Urothelium cell line (cell line): ENCODE measurements at regions not wholly inside any gene's neighbourhood (a gene's known extent, or its start where the extent isn't known, plus 50 kb on each side); places are given as distances from the start of the nearest gene placed in this dataset.
"Not testable (repeated sequence)": the region's sequence is repeated elsewhere in the genome, so short reads cannot be mapped to it uniquely, and the experiment has no call there.

ENCODE experiments used
- DNase-seq: peaks from one replicate; pipeline ENCODE4 v3.0.0; 2011; ENCODE audit warnings: low spot score, mixed read lengths
- FAIRE-seq: peaks from 2 replicates; lab custom pipeline; 2011; peaks lifted over from hg19 to GRCh38; lab: Jason Lieb, UNC

DNA sequence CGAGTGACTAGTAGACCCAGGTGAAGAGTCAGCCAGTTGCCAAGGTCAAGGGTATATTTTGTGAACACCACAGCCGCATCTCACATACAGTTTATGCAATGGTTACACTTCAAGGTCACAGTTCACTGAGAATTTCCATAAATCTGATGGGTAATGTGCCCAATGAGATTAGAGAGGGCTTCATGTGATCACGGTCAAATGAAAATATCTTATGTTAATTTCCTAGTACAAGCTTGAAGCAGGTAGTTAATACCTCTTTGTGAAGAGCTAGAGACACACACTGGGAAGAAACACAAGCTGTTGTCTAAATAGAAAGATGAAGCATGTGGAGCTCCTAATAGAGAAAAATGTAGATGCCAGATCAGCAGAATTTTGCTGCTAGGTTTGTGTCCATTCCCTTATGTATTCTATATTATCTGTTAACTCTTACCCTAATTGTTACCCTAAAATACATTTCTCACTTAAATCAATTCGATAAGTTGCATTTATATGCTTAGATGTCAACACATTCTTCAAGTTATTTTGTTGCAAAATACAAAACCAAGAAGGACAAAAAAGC lies 136.0 kb downstream of the NR2F2 start:
- FAIRE-seq: no peak
- DNase-seq: no peak

GRCh38 chr15:96468036-96468435 lies 137.5 kb downstream of the NR2F2 start:
- no peak for FAIRE-seq

GRCh38 chr15:96470681-96471310 lies 140.3 kb downstream of the NR2F2 start:
- DNase-seq: no peak
- FAIRE-seq: no peak

More at GRCh38 chr15:96468036-96468435, 137.5 kb downstream of the NR2F2 start:
- no peak for DNase-seq

GRCh38 chr15:96472681-96473080 lies 142.2 kb downstream of the NR2F2 start:
- DNase-seq (no peak), FAIRE-seq (no peak)

DNA sequence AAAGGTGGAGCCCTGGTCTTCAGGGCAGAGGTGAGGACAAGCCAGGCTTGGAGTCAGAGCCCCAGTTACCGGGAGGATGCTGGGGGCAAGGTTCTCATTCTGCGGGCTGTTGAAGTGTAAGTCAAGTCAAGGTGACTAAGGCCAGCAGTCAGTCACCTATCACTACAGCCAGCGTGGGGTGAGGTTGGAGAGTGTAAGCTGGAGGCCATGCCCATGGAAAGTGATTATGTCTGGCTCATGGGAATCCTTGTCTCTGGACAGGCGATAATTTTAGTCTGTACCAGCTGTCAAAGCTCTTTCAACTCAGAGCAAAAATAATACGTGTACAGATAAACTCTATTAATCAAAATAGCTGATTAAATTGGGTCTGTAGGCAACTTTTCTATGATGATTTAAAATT lies 143.1 kb downstream of the NR2F2 start:
- FAIRE-seq (no peak), DNase-seq (no peak)

GRCh38 chr15:96474231-96474664 lies 143.7 kb downstream of the NR2F2 start:
- no peak for DNase-seq
- FAIRE-seq: no peak

GRCh38 chr15:96477227-96477626 lies 146.7 kb downstream of the NR2F2 start:
- no peak for FAIRE-seq
- DNase-seq: no peak

DNA sequence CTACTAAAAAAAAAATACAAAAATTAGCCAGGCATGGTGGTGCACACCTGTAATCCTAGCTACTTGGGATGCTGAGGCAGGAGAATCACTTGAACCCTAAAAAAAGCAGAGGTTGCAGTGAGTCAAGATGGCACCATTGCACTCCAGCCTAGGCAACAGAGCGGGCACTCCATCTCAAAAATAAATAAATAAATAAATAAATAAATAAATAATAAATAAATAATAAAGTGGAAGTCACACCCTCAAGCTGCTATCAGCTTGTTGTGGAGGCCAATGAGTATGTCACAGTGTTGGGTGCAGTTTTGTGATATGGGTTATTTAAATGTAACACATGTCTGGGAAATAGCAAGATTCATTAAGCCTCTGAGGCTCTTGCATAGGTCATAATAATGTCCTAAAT lies 153.9 kb downstream of the NR2F2 start:
- not testable (repeated sequence) for DNase-seq, FAIRE-seq

DNA sequence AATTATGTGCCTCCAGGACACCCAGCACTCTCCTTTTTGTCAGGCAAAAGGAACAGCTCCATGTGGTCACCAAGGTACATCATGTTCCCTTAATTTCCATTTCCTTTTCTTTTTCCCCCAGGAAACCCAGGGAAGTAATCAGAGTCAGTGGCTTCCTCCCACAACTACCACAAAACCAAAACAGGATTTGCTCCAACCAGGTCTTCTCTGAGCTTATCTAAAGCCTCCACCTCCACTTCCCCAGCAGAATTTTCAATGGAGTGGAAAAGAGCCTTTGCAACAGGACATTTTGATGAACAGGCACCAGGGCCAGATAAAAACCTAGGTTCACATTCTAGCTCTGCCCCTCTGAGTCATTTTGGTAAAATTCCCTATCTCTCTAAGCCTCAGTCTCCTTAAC lies 154.3 kb downstream of the NR2F2 start:
- no peak for FAIRE-seq
- no peak for DNase-seq

DNA sequence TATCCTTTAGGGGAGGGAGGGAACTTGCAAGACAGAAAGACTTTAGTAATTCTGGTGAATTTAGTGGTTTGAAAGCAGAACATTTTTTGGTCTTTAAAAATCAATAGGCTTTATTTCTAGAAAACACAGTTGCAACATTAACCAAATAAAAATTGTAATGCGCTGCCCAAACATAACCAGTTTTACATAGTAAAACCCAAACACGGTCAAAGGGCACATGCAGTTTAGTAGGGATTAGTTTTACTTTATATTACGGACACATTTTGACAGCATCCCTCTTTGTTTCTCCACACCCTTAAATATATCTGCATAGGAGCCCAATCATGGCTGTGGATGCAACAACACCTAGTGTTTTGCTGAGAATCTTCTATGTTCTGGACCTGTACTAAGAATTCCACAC lies 156.7 kb downstream of the NR2F2 start:
- no peak for FAIRE-seq
- DNase-seq: no peak

DNA sequence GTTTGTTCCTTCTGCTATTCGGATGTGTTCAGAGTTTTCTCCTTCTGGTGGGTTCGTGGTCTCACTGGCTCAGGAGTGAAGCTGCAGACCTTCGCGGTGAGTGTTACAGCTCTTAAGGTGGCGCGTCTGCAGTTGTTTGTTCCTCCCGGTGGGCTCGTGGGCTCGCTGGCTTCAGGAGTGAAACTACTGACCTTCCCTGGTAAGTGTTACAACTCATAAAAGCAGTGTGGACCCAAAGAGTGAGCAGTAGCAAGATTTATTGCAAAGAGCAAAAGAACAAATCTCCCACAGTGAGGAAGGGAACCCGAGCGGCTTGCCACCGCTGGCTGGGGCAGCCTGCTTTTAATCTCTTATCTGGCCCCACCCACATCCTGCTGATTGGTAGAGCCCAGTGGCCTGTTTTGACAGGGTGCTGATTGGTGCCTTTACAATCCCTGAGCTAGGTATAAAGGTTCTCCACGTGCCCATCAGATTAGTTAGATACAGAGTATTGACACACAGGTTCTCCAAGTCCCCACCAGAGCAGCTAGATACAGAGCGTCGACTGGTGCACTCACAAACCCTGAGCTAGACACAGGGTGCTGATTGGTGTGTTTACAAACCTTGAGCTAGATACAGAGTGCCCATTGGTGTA lies 160.7 kb downstream of the NR2F2 start:
- FAIRE-seq, DNase-seq: not testable (repeated sequence)

GRCh38 chr15:96491700-96492644 lies 161.5 kb downstream of the NR2F2 start:
- not testable (repeated sequence) for DNase-seq

DNA sequence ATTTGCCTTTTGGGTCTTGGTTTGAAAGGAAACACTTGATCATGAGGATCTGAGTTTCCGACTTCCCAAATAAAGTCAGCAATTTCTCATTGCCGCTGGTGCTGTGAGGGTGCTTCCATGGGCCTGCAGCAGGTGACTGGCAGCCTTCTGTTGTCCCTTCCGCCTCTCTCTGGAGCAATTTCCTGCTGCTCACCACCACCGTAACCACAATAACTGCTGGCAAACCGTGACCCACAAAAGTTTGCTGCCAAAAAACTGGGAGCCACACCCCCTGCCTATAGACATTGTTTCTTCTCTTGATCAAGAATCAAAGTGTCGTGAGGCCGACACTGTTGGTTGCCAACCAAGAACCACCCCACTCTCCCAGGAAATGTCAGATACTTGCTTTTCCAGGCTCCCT lies 164.0 kb downstream of the NR2F2 start:
- FAIRE-seq: no peak
- no peak for DNase-seq

More at GRCh38 chr15:96491700-96492644, 161.5 kb downstream of the NR2F2 start:
- not testable (repeated sequence) for FAIRE-seq

DNA sequence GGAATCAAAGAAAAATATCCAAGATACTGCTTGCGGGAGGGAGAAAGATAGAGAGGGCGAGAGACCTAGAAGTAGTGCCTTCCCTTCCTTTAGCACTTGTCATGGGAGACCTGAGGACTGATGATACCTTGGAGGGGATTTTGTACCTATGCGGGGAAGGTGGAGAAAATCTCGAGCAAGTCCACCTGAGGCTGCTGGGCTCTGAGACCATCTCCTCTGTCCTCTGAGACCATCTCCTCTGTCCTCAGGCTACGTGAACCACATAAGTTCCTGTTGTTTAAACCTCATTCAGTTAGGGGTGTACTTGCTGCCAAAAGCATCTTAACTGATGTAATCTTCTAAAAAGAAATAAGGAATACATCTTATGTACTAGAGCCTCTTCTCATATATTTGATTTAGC lies 164.9 kb downstream of the NR2F2 start:
- FAIRE-seq (no peak), DNase-seq (no peak)

GRCh38 chr15:96497951-96498350 lies 167.5 kb downstream of the NR2F2 start:
- DNase-seq: no peak
- FAIRE-seq: no peak

DNA sequence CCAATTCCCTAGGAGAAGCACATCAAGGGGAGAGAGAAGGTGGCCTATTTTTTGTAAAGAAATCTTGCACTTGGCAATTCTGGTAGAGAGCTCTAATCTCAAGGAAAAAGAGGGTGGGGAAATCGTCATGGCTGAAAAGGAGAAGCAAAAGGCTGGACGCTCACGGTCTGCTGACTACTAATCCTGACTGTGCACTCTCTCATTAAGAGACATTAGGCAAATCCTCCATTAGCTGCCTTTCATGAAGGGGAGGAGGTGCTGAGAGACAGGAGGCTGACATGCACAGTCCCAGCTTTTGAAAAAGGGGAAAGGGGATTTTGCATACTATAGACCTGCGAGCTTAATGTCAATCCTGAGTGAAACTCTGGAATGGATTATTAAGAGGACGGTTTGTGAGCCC lies 170.0 kb downstream of the NR2F2 start:
- FAIRE-seq: no peak
- no peak for DNase-seq

GRCh38 chr15:96501362-96501761 lies 170.9 kb downstream of the NR2F2 start:
- FAIRE-seq: no peak

DNA sequence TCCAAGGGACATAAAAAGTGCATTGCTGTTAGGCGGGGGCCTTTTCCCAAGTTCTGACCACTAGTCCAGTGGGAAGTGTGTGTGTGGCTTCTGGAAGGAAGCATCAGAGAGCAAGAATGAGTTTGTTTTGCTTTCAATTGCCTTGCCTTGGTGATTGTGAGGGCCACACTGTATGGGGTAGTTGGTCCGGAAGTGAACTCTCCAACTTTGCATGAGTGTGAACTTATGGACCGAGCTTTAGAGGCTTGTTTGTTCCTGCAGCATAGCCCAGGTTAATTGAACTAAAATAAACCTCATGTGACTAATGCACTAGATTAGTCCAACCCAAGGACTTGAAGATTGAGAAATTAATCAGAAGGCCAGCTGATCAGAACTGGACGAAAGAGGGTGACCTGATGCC lies 171.7 kb downstream of the NR2F2 start:
- FAIRE-seq: no peak

More at GRCh38 chr15:96501362-96501761, 170.9 kb downstream of the NR2F2 start:
- DNase-seq: no peak

DNA sequence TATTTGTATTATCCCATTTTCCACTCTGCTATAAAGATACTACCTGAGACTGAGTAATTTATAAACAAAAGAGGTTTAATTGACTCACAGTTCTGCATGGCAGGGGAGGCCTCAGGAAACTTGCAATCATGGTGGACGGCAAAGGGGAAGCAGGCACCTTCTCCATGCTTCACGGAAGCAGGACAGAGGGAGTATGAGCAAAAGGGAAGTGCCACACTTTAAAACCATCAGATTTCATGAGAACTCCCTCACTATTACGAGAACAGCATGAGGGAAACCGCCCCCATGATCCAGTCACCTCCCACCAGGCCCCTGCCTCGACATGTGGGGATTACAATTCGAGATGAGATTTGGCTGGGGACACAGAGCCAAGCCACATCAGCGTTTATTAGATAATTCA lies 172.8 kb downstream of the NR2F2 start:
- FAIRE-seq (no peak), DNase-seq (no peak)

More for the DNA sequence above, 171.7 kb downstream of the NR2F2 start:
- DNase-seq: no peak

DNA sequence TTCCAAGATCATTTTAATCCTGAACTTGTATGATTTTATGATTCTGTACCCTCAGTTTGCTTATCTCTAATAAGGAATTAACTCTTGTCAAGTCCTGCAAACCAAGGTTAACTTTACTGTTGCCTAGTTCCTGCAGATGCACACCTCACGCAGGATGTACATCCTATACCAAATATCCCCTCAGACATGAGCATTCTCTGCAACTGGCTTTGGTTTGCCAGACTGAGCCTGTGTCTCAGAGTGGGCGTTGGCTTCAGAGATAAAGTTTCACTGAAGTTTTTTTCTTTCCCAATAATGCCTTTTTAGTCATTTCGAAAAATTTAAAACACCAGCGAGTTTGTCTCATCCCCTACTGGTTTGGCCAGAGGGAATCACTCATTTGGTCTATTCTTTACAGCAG lies 173.9 kb downstream of the NR2F2 start:
- FAIRE-seq (no peak), DNase-seq (no peak)

DNA sequence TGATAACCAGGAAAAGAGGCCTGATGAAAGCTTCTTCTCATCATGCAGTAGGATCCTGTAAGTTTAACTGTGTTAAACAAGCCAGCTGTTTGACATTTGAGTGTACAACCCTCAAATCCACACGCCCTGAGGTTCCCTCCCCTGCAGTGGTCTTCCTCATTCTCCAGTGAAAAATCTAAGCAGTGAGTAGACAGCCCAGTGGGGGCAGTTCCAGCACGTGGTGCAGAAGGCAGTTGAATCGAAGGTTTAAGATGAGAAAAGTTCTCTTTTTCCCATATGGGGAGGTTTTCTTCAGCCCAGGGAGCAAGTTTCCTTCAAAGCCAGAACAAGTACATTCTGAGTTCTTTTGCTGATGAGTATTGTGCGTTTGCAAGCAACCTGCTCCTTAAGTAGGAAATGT lies 174.5 kb downstream of the NR2F2 start:
- FAIRE-seq: no peak

More for the DNA sequence above, 174.5 kb downstream of the NR2F2 start:
- no peak for DNase-seq
